ENCODE measurements at regions not wholly inside any gene's neighbourhood (a gene's known extent, or its start where the extent isn't known, plus 50 kb on each side); places are given as distances from the start of the nearest gene placed in this dataset.

DNA sequence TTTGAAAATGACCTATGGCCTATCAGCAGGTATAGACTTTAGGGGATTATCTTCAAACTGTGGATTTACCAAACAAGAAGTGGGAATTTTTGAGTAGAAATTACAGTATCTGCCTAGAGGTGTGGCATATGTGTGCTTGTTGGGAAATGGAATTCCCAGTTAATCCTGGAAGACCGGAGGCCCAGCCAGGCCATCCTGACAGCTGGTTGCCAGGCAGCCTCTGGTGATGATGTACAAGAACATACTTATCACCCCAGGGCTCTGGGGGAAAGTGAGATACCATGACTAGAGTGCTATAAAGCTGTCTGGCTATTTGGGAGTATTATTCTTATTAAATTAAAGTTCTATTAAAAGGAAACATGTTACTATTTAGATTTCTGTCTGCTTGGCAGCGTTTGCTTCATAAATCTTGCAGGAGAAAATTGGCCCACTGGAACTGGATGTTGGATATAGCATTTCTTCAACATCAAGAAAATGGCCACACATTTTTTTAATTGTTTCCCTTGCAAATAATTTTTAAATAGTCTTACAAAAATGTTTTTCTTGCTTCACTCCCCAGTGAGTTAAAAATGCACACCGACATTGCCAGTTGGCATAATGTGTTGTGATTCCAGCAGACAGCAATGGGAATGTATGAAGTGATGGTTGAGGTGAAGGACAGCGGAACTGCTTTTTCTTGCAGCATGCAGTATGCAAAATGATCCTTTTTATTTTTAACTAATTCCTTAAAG lies 187.8 kb downstream of the MYLK4 start:
- no peak for DNase-seq (ENCODE audit: low spot score)

- DNase-seq (ENCODE audit: low spot score): no peak
These were observed 189.6 kb downstream of the MYLK4 start for GRCh38 chr6:2560917-2561698.

DNA sequence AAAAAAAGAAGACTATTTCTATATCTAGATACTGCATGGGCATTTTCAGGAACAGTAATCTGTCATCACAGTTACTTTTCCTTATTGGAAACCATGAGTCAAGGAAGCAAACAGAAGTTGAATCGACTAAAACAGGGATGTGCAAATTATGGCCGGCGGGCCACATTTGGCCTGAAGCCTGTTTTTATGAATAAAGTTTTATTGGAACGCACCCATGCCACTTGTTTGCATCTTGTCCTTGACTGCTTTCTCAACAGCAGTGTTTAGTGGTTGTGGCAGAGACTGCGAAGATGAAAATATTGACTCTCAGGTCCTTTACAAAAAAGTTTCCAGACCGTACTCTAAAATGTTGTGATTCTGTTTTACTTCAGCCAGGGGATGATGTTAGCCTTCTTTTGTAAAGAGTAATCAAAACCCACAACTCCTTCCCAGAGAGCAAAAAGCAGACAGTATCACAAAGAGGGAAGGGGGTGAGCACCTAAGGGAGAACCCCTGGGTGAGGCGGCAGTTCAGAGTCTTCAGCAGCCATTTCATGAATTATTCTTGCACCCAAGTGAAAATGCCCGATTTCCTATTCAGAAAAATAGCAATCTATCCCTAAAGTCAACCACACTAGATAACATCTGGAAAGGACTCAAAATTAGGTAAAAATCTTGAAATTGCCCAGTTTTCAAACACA lies 190.4 kb downstream of the MYLK4 start:
- no peak for DNase-seq (ENCODE audit: low spot score)

GRCh38 chr6:2558861-2559801 lies 191.6 kb downstream of the MYLK4 start:
- no peak for DNase-seq (ENCODE audit: low spot score)

- DNase-seq (ENCODE audit: low spot score): no peak
These were observed 192.5 kb downstream of the MYLK4 start for GRCh38 chr6:2558098-2558680.

DNA sequence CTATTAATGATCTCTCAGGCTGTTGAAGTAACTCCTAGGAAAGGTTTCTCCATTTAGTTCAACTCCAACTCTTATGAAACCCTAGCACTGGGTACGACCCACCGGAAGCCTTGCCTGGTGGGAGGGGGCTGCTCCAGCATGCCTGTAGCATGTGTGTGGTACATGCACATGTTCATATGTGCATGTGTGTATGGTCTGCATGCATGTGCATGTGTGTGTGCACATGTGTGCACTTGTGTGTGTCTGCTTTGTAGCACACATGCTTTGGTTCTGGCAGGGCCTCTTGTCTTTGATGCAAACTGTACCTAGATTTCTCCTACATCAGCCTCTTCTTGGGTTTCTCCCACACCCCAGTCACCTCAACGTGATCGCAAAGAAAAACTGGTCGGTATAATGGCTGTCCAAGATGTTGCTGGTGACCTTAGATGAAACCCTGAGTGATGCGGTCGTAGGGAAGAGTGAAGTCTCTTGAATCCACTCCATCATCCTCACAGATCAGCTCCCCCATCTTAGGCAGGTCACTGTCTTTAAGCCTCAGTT lies 193.5 kb downstream of the MYLK4 start:
- no peak for DNase-seq (ENCODE audit: low spot score)

GRCh38 chr6:2556761-2557160 lies 194.0 kb downstream of the MYLK4 start:
- no peak for DNase-seq (ENCODE audit: low spot score)

GRCh38 chr6:2554651-2555260 lies 196.0 kb downstream of the MYLK4 start:
- no peak for DNase-seq (ENCODE audit: low spot score)

- DNase-seq (ENCODE audit: low spot score): no peak
These were observed 198.1 kb downstream of the MYLK4 start for GRCh38 chr6:2552526-2553154.

DNA sequence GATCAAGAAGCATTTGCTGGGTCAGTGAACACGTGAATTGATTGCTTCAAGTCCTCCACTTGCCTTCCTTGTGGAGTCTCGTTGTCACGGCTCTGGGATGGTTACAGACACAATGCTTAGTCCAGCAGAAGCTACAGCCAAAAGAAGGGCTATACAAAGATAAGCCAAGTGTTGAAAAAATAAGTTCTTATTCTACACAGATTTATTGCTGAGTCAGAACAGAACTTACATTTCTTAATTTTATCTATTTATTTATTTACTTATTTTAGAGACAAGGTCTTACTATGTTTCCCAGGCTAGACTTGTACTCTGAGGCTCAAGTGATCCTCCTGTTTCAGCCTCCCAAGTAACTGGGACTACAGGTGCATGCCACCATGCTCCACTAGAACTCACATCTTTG lies 199.0 kb downstream of the MYLK4 start:
- DNase-seq (ENCODE audit: low spot score): no peak

GRCh38 chr6:2550247-2550646 lies 200.5 kb downstream of the MYLK4 start:
- DNase-seq (ENCODE audit: low spot score): no peak

DNA sequence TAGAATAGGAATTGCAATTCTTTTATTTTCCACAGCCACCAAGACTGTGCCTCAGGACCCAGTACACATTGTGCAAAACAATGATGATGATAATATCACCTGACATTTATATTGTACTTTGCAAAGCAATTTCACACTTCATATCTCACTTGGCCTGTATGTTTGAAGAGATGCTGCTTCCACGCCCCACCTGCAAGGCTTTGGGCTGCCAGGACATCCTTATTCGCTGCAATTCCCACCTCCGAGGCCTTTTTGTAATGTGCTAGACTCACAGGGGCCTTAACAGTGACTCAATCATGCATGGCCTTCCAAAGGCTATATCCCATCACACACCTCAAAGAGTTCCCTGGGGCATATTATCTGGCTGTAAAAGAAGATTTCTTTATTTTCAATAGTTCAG lies 200.9 kb downstream of the MYLK4 start:
- no peak for DNase-seq (ENCODE audit: low spot score)

DNA sequence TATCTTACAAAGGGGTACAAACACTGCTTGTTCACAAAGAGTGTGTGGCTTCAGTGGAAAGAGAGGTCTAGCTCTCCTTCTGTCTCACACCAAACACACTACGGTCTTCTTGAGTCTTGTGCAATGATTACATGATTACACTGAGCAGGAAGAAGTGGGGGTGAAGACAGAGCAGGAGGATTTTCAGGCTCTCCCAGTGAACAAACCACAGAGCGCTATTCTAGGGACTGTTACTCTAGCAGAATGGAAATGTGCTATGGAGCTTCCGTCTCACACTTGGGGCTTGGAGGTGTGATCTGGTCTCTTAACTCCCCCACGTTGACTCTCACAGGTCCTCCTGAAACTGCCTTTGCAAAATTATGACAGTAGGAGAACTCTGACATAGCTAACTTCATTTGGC lies 203.4 kb downstream of the MYLK4 start:
- no peak for DNase-seq (ENCODE audit: low spot score)

- no peak for DNase-seq (ENCODE audit: low spot score)
These were observed 203.8 kb downstream of the MYLK4 start for GRCh38 chr6:2546901-2547300.

- DNase-seq (ENCODE audit: low spot score): no peak
These were observed 205.2 kb downstream of the MYLK4 start for GRCh38 chr6:2545383-2546038.

DNA sequence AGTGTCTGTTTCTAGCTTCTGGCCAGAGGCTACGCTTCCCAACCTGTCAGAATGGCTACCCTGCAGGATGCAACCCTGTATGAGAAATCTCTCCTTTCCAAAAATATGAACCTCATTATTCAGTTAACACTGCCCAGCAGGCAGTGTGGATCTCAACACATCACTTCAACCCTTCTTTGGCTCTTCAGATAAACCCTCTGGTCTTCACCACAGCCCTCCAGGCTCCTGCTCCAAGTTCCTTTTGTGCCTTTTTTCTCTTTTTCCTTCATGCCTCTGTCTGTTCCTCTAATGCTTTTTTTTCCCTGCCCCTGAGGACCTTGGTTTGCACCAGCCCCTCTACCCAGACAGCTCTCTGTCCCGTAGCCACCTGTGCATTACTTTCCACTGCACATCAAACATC lies 207.4 kb downstream of the MYLK4 start:
- DNase-seq (ENCODE audit: low spot score): no peak

DNA sequence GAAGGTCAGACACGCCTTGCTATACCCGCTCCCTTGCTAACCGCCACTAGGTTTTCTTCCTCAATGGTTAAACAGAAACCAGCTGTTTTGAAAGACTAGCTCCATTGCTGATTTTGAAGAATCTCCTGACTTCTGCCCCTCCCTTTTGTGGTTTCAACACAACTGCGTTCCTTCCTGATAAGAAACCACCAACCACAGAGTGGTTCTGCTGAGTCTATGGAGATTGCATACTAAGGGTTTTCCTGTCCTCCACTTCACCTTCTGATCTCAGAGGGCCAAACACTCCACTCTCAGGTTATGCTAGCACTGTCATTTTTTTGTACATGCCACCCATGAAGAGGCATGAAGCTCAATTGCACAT lies 207.9 kb downstream of the MYLK4 start:
- DNase-seq (ENCODE audit: low spot score): no peak

DNA sequence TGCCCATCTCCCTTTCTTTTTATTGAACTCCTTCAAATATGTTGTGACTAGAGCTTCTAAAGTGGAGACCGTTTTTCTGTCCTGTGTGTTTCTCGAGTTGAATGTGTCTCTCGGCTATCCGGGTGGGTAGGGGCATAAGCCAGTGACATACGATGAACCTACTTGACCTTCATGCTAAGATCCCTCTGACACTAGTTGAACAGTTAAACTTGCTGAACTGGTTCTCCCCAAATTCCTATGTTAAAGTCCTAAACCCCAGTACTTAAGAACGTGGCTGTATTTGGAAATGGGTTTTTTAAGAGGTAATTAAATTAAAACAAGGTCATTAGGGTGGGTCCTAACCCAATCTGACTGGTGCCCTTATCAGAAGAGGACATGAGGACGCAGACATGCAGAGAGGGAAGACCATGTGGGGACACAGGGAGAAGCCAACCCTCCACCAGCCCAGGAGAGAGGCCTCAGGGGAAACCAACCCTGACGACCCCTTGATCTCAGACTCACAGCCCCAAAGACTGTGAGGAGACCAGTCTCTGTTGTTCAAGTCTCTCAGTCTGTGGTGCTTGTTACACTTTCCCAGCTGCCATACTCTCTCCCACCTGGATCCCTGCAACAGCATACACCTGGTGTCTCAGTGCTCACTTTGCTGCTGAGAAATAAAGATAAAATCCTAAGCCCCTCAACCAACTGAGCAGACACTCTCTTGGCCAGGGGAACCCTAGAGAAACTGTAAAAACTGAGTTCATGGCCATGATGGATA lies 208.4 kb downstream of the MYLK4 start:
- DNase-seq (ENCODE audit: low spot score): no peak

- no peak for DNase-seq (ENCODE audit: low spot score)
These were observed 214.3 kb downstream of the MYLK4 start for GRCh38 chr6:2536451-2536850.

Data from iPS-NIHi11 (cell line).